HEK293 (cell line): ENCODE measurements at regions not wholly inside any gene's neighbourhood (a gene's known extent, or its start where the extent isn't known, plus 50 kb on each side); places are given as distances from the start of the nearest gene placed in this dataset.

Source experiments
- CTCF ChIA-PET: fragments of 350-600 bp; formaldehyde crosslinking; extraction: SDS; loops from one replicate; lab custom pipeline; 2021; ENCODE audit warnings: antibody characterized with exemption; lab: Yijun Ruan, JAX
- POLR2A ChIA-PET: fragments of 300-600 bp; formaldehyde crosslinking; extraction: SDS; loops from one replicate; lab custom pipeline; 2020; ENCODE audit warnings: antibody characterized with exemption, inconsistent platforms; lab: Yijun Ruan, JAX
- H3K27ac ChIP-seq: fragments of 200-500 bp; sonication (Bioruptor generic); 2 replicates; pipeline ENCODE4 v1.5.1; 2014; ENCODE audit warnings: low read depth, low read length, control low read depth, inconsistent platforms; ENCODE audit errors: extremely low read depth
- H3K36me3 ChIP-seq, 2 experiments: fragments of 200-500 bp in 1 of 2; sonication (Bioruptor generic) in 1 of 2; 1 replicate in 1 of 2; 2 replicates in 1 of 2; pipeline ENCODE4 v1.5.1; 2014 to 2017; ENCODE audit warnings: inconsistent platforms in 2 of 2, low read length in 2 of 2; ENCODE audit not compliant: control insufficient read depth in 2 of 2, insufficient read depth in 1 of 2
- H3K4me1 ChIP-seq: fragments of 200-500 bp; sonication (Bioruptor generic); 2 replicates; pipeline ENCODE4 v1.5.1; 2014; ENCODE audit warnings: mild to moderate bottlenecking, low read length, inconsistent platforms; ENCODE audit not compliant: control insufficient read depth, insufficient read depth
- H3K4me3 ChIP-seq: 2 replicates; pipeline ENCODE4 v1.5.1; 2011; ENCODE audit warnings: low read depth, mild to moderate bottlenecking, control low read depth, low read length, moderate library complexity
- H3K9me3 ChIP-seq: fragments of 200-500 bp; sonication (Bioruptor generic); 2 replicates; pipeline ENCODE4 v1.5.1; 2014; ENCODE audit warnings: low read depth, low read length, inconsistent platforms; ENCODE audit not compliant: control insufficient read depth, insufficient read depth
- ELK4 ChIP-seq: IDR thresholded peaks from 2 replicates; pipeline ENCODE4 v1.6.1; 2011; ENCODE audit warnings: mild to moderate bottlenecking, low read depth, low read length, borderline replicate concordance
- GLI2 ChIP-seq: fragments of 450-650 bp; formaldehyde crosslinking; IDR thresholded peaks from 2 replicates; pipeline ENCODE4; 2017; ENCODE audit warnings: missing biosample characterization, missing genetic modification characterization, low read depth, borderline replicate concordance
- PRDM1 ChIP-seq: fragments of 450-650 bp; formaldehyde crosslinking; IDR thresholded peaks from 2 replicates; pipeline ENCODE4; 2016; ENCODE audit warnings: missing biosample characterization, missing genetic modification characterization
- SP7 ChIP-seq: fragments of 450-650 bp; formaldehyde crosslinking; IDR thresholded peaks from 2 replicates; pipeline ENCODE4 v1.5.1; 2016; ENCODE audit warnings: missing biosample characterization, missing genetic modification characterization
- TSHZ1 ChIP-seq: fragments of 450-650 bp; formaldehyde crosslinking; IDR thresholded peaks from 2 replicates; pipeline ENCODE4 v1.5.1; 2016; ENCODE audit warnings: missing biosample characterization, missing genetic modification characterization, borderline replicate concordance
- YY1 ChIP-seq: fragments of 450-650 bp; formaldehyde crosslinking; IDR thresholded peaks from 2 replicates; pipeline ENCODE4 v1.5.1; 2018; ENCODE audit warnings: missing biosample characterization, missing genetic modification characterization
- ZIC2 ChIP-seq: fragments of 450-650 bp; formaldehyde crosslinking; IDR thresholded peaks from 2 replicates; pipeline ENCODE4 v1.5.1; 2016; ENCODE audit warnings: missing biosample characterization, missing genetic modification characterization
- ZNF138 ChIP-seq: fragments of 450-650 bp; formaldehyde crosslinking; IDR thresholded peaks from 2 replicates; pipeline ENCODE4 v1.5.1; 2016; ENCODE audit warnings: missing biosample characterization, missing genetic modification characterization, borderline replicate concordance
- ZNF169 ChIP-seq: fragments of 450-650 bp; formaldehyde crosslinking; IDR thresholded peaks from 2 replicates; pipeline ENCODE4 v1.5.1; 2016; ENCODE audit warnings: missing biosample characterization, missing genetic modification characterization
- ZNF174 ChIP-seq: fragments of 450-650 bp; formaldehyde crosslinking; IDR thresholded peaks from 2 replicates; pipeline ENCODE4 v1.5.0; 2017; ENCODE audit warnings: missing biosample characterization, mild to moderate bottlenecking, missing genetic modification characterization
- ZNF221 ChIP-seq: fragments of 450-650 bp; formaldehyde crosslinking; IDR thresholded peaks from 2 replicates; pipeline ENCODE4 v1.5.1; 2017; ENCODE audit warnings: missing biosample characterization, missing genetic modification characterization, borderline replicate concordance
- ZNF26 ChIP-seq: fragments of 450-650 bp; formaldehyde crosslinking; IDR thresholded peaks from 2 replicates; pipeline ENCODE4 v1.5.1; 2016; ENCODE audit warnings: missing biosample characterization, missing genetic modification characterization
- ZNF37A ChIP-seq: fragments of 450-650 bp; IDR thresholded peaks from 2 replicates; pipeline ENCODE4 v1.5.1; 2018; ENCODE audit warnings: missing biosample characterization, missing genetic modification characterization
- ZNF433 ChIP-seq: fragments of 450-650 bp; formaldehyde crosslinking; IDR thresholded peaks from 2 replicates; pipeline ENCODE4 v1.5.1; 2016; ENCODE audit warnings: missing biosample characterization, missing genetic modification characterization, low read depth
- ZNF48 ChIP-seq: fragments of 450-650 bp; formaldehyde crosslinking; IDR thresholded peaks from 2 replicates; pipeline ENCODE4 v1.5.1; 2016; ENCODE audit warnings: missing biosample characterization, missing genetic modification characterization
- ZNF596 ChIP-seq: fragments of 450-650 bp; IDR thresholded peaks from 2 replicates; pipeline ENCODE4 v1.5.0; 2018; ENCODE audit warnings: missing biosample characterization, mild to moderate bottlenecking, missing genetic modification characterization, moderate library complexity
- ZNF785 ChIP-seq: fragments of 450-650 bp; formaldehyde crosslinking; IDR thresholded peaks from 2 replicates; pipeline ENCODE4 v1.5.1; 2016; ENCODE audit warnings: missing biosample characterization, missing genetic modification characterization
- TF ChIP-seq, protein P1 (sequence below): fragments of 450-650 bp; formaldehyde crosslinking; IDR thresholded peaks from 2 replicates; pipeline ENCODE4 v1.5.1; 2016; ENCODE audit warnings: missing biosample characterization, missing genetic modification characterization
- TF ChIP-seq, protein P2 (sequence below): fragments of 450-650 bp; formaldehyde crosslinking; IDR thresholded peaks from 2 replicates; pipeline ENCODE4 v1.5.1; 2016; ENCODE audit warnings: missing biosample characterization, missing genetic modification characterization

GRCh38 chr4:82256718-82257117, 117.1 kb downstream of the HNRNPD start:
- ChIA-PET CTCF (no interaction called here), POLR2A (no interaction called here)
- Histone ChIP-seq H3K36me3 (no peaks in the 10 kb centered on the region), H3K4me3 (no peak overlapping the region), H3K9me3 (no peaks in the 10 kb centered on the region), H3K27ac (no peak overlapping the region), H3K4me1 (no peaks in the 10 kb centered on the region)
- TF ChIP-seq ZNF174: no peak
- TF ChIP-seq ZNF169 (tag by site-specific recombination): no peak
- TF ChIP-seq, protein P1, sequence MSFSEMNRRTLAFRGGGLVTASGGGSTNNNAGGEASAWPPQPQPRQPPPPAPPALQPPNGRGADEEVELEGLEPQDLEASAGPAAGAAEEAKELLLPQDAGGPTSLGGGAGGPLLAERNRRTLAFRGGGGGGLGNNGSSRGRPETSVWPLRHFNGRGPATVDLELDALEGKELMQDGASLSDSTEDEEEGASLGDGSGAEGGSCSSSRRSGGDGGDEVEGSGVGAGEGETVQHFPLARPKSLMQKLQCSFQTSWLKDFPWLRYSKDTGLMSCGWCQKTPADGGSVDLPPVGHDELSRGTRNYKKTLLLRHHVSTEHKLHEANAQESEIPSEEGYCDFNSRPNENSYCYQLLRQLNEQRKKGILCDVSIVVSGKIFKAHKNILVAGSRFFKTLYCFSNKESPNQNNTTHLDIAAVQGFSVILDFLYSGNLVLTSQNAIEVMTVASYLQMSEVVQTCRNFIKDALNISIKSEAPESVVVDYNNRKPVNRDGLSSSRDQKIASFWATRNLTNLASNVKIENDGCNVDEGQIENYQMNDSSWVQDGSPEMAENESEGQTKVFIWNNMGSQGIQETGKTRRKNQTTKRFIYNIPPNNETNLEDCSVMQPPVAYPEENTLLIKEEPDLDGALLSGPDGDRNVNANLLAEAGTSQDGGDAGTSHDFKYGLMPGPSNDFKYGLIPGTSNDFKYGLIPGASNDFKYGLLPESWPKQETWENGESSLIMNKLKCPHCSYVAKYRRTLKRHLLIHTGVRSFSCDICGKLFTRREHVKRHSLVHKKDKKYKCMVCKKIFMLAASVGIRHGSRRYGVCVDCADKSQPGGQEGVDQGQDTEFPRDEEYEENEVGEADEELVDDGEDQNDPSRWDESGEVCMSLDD (tag by site-specific recombination): no peak
- no peak for TF ChIP-seq ZNF48 (tag by site-specific recombination)
- no peak for TF ChIP-seq ZNF37A (tag by site-specific recombination)
- no peak for TF ChIP-seq ZIC2
- TF ChIP-seq TSHZ1: no peak
- no peak for TF ChIP-seq ZNF596 (tag by site-specific recombination)
- TF ChIP-seq GLI2 (tag by site-specific recombination): no peak
- TF ChIP-seq ZNF138: no peak
- TF ChIP-seq YY1 (tag by site-specific recombination): no peak
- TF ChIP-seq SP7: no peak

DNA sequence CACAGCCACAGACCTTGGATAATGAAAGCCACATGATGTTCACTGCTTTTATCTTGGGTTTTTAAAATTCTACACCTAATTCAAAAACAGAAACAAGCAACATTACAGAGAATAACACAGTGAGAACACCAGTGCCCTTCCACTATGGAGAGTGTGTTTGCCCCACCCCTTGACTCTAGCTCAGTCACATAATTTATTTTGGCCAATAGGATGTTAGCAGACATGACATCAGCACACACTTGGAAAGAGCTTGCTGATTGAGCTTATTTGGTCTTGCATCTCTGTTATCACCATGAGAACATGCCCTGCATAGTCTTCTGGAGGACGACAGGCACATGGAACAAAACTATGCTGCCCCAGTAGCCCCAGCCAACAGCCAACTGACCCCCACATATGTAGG, 118.1 kb downstream of the HNRNPD start:
- CTCF ChIA-PET: no interaction called here
- POLR2A ChIA-PET: no interaction called here
- Histone ChIP-seq H3K27ac (no peak overlapping the region), H3K4me3 (no peak overlapping the region), H3K9me3 (no peaks in the 10 kb centered on the region), H3K36me3 (no peaks in the 10 kb centered on the region), H3K4me1 (no peaks in the 10 kb centered on the region)
- TF ChIP-seq ZNF433 (tag by site-specific recombination) (no peak), PRDM1 (tag by site-specific recombination) (no peak), ZNF785 (tag by site-specific recombination) (no peak), ZNF26 (tag by site-specific recombination) (no peak), ELK4 (no peak), ZIC2 (no peak), ZNF221 (tag by site-specific recombination) (no peak)
- TF ChIP-seq, protein P2, sequence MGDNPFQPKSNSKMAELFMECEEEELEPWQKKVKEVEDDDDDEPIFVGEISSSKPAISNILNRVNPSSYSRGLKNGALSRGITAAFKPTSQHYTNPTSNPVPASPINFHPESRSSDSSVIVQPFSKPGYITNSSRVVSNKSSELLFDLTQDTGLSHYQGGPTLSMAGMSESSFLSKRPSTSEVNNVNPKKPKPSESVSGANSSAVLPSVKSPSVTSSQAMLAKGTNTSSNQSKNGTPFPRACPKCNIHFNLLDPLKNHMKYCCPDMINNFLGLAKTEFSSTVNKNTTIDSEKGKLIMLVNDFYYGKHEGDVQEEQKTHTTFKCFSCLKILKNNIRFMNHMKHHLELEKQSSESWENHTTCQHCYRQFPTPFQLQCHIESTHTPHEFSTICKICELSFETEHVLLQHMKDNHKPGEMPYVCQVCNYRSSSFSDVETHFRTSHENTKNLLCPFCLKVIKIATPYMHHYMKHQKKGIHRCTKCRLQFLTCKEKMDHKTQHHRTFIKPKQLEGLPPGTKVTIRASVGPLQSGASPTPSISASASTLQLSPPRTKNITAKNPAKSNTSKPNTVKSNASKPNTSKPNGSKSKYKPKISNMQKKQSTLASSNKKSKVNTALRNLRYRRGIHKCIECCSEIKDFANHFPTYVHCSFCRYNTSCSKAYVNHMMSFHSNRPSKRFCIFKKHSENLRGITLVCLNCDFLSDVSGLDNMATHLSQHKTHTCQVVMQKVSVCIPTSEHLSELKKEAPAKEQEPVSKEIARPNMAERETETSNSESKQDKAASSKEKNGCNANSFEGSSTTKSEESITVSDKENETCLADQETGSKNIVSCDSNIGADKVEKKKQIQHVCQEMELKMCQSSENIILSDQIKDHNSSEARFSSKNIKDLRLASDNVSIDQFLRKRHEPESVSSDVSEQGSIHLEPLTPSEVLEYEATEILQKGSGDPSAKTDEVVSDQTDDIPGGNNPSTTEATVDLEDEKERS (tag by site-specific recombination): no peak
